Ishikawa (cell line): ENCODE measurements at regions not wholly inside any gene's neighbourhood (a gene's known extent, or its start where the extent isn't known, plus 50 kb on each side); places are given as distances from the start of the nearest gene placed in this dataset.

Experiments used
- MAX ChIP-seq: IDR thresholded peaks from 2 replicates; pipeline ENCODE4 v1.6.1; 2012
- RAD21 ChIP-seq: IDR thresholded peaks from 2 replicates; pipeline ENCODE4 v1.6.1; 2012; ENCODE audit warnings: low read depth
- USF1 ChIP-seq: IDR thresholded peaks from 2 replicates; pipeline ENCODE4 v1.6.1; 2012

GRCh38 chr9:81370096-81370495, 319.3 kb downstream of the TLE1 start:
- TF ChIP-seq MAX (no peak), RAD21 (no peak), USF1 (no peak)
